LoVo (cell line): ENCODE measurements at regions not wholly inside any gene's neighbourhood (a gene's known extent, or its start where the extent isn't known, plus 50 kb on each side); places are given as distances from the start of the nearest gene placed in this dataset.
"Not testable (repeated sequence)": the region's sequence is repeated elsewhere in the genome, so short reads cannot be mapped to it uniquely, and the experiment has no call there.

Experiments
- DNase-seq: peaks from one replicate; pipeline ENCODE4 v3.0.0-alpha.2; 2016; ENCODE audit warnings: low spot score

GRCh38 chr13:97520061-97520460 is 86.1 kb downstream of the RAP2A start:
- DNase-seq: no peak

- DNase-seq: no peak
These were observed 86.9 kb downstream of the RAP2A start for GRCh38 chr13:97520866-97521265.

GRCh38 chr13:97521726-97522125 is 87.8 kb downstream of the RAP2A start:
- DNase-seq: no peak

- no peak for DNase-seq
These were observed 88.3 kb downstream of the RAP2A start for GRCh38 chr13:97522243-97522642.

- no peak for DNase-seq
These were observed 92.6 kb downstream of the RAP2A start for GRCh38 chr13:97526556-97526955.

- no peak for DNase-seq
These were observed 94.5 kb downstream of the RAP2A start for GRCh38 chr13:97528518-97528917.

- DNase-seq: no peak
These were observed 100.6 kb downstream of the RAP2A start for GRCh38 chr13:97534540-97534939.

- no peak for DNase-seq
These were observed 101.6 kb downstream of the RAP2A start for GRCh38 chr13:97535614-97536013.

- DNase-seq: no peak
These were observed 103.1 kb downstream of the RAP2A start for GRCh38 chr13:97537110-97537509.

GRCh38 chr13:97538203-97538602 is 104.2 kb downstream of the RAP2A start:
- no peak for DNase-seq

GRCh38 chr13:97539651-97540610 is 106.0 kb downstream of the RAP2A start:
- DNase-seq: no peak

- DNase-seq: no peak
These were observed 106.7 kb downstream of the RAP2A start for GRCh38 chr13:97540696-97541095.

GRCh38 chr13:97542102-97542685 is 108.2 kb downstream of the RAP2A start:
- DNase-seq: no peak

GRCh38 chr13:97544031-97544765 is 110.2 kb downstream of the RAP2A start:
- DNase-seq: no peak

- DNase-seq: not testable (repeated sequence)
These were observed 111.1 kb downstream of the RAP2A start for GRCh38 chr13:97544971-97545499.

- DNase-seq: no peak
These were observed 114.2 kb downstream of the RAP2A start for GRCh38 chr13:97548138-97548537.

- DNase-seq: no peak
These were observed 114.7 kb downstream of the RAP2A start for GRCh38 chr13:97548711-97549110.

GRCh38 chr13:97549201-97549600 is 115.2 kb downstream of the RAP2A start:
- DNase-seq: no peak

- no peak for DNase-seq
These were observed 120.5 kb downstream of the RAP2A start for GRCh38 chr13:97554496-97554895.

- DNase-seq: no peak
These were observed 121.1 kb downstream of the RAP2A start for GRCh38 chr13:97555034-97555433.

GRCh38 chr13:97559030-97559429 is 125.1 kb downstream of the RAP2A start:
- DNase-seq: no peak

GRCh38 chr13:97559981-97560380 is 126.0 kb downstream of the RAP2A start:
- DNase-seq: no peak

GRCh38 chr13:97561182-97561581 is 127.2 kb downstream of the RAP2A start:
- DNase-seq: no peak
